NCI-H2171 treated with DMSO at 0.1 percent for 48 hours (cell line): ENCODE measurements at regions not wholly inside any gene's neighbourhood (a gene's known extent, or its start where the extent isn't known, plus 50 kb on each side); places are given as distances from the start of the nearest gene placed in this dataset.

Experiments used
- DNase-seq: peaks from one replicate; lab custom pipeline; 2025; lab: John Stamatoyannopoulos, UW

DNA sequence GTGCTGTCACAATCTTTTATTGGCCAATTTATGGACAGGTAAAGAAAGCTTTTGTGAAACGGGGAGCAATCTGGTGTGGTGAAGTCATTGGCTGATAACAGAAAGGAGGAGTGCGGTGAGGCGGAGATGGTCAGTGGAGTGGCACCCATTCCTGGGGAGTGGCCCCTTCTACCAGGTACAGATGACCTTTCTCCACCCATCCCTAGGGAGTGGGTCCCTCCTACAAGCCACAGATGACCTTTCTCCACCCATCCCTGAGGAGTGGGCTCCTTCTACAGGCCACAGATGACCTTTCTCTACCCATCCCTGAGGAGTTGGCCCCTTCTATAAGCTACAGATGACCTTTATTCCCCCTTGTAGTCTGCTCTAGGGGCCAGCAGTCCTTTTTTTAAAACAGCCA, 267.6 kb upstream of the IRX2 start:
- DNase-seq: no peak

DNA sequence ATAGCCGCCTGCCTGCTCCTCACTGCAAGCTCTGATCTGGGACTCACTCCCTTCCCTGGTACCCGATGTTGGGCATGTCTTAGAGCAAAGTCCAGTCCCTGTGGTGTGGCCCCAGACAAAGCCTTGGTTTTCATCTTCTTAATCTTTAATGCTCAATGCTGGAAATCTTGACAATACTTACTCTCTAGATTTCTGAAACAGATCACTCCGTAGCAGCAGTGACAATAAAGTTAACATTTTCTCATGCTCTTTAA, 260.2 kb upstream of the IRX2 start:
- no peak for DNase-seq

DNA sequence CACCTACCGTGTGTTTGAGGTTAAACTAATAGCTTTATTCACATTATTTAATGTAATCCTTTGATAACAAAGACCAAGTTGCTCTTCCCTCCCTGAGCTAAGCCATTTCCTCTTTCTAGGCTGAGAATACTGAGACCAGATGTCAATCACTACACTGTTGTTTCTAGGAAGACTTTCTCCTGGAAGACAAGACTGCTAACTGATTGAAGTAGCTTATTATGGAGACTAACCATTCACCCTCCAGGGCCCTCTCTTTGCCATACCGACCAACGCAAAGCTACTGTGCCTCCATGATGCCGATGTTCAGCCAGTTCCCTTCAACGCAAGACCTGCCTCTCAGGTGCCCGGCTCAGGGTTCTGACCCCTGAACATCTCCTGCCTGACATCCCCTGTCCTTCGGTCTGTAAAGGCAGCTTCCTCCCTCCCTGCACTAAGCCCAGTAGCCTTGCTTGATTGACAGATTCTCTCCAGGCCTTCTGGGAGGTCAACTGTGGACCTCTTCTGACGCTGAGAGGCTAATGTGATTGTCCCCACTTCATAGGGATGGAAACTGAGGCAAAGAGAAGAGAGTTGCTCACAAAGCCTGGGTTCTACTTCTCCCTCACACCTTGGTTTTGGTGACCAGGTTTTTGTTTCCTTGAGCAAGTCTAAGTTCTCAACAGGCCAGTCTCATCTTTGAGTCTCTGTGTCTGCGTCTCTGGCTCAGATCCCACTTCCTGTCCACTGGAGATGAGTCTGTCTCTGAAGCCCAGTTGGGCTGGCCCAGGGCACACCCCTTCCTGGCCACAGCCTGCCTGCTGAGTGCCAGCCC, 259.7 kb upstream of the IRX2 start:
- DNase-seq: no peak

DNA sequence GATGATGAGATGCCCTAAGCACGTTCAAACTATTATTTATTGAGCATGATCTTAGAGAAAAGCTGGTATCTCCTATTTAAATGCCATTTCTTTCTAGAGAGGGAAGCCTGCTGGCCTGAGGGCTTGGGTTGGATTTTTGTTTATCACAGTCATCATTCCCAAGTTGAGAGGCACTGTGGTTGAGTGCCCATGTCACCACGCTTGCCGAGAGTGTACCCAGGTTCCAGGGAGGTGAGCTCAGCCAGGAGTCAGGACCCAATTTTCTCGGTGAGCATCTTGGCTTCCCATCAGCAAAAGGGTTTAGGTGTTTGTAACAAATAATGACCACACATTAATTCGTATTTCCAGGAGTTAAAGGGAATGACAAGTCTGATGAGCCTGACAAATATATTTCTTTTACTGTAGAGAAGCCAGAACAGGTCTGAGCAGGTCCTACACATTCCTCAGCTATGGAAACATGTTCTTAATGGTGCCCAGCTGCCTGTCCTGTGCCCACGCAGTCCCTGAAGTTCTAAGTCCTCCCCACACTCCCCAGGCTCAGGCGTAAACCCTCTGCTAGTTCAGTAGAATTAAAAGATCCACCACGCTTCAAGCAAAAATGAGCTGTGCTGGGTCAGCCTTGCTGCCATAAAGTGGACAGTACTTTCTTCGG, 258.9 kb upstream of the IRX2 start:
- no peak for DNase-seq

DNA sequence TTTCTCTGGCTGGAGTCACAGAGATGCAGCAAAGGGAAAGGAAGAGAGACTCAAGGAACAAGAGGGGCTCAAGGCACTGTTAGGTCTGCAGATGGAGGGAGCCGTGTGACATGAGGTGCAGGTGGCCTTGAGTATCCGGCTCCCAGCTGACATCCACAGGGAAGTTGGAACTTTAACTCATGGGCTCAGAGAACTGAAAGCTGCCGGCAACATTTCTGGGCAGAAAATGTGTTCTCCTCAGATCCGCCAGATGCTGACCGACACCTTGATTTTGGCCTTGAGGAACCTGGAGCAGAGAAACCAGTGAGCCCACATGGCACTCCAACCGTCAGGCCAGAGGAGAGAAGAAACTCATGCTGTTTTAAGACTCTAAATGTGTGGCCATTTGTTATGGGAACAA, 258.1 kb upstream of the IRX2 start:
- DNase-seq: no peak

DNA sequence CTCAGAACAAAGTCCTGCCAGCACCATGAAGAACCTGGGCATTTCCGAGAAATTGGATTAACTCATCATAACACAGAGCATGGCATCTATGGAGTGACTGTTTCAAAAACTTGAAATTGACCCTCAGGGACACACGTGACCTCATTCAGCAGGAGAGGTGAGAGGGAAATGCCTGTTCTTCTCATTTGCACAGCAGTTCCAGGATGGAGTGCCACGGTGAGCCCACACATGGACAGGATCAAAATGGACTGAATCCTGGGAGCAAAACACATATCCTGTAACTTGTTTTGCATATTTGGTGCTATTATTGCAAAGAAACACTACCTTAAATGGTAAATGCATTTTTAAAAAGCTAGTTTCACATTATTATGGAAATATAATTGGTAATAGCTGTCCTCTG, 256.1 kb upstream of the IRX2 start:
- no peak for DNase-seq

DNA sequence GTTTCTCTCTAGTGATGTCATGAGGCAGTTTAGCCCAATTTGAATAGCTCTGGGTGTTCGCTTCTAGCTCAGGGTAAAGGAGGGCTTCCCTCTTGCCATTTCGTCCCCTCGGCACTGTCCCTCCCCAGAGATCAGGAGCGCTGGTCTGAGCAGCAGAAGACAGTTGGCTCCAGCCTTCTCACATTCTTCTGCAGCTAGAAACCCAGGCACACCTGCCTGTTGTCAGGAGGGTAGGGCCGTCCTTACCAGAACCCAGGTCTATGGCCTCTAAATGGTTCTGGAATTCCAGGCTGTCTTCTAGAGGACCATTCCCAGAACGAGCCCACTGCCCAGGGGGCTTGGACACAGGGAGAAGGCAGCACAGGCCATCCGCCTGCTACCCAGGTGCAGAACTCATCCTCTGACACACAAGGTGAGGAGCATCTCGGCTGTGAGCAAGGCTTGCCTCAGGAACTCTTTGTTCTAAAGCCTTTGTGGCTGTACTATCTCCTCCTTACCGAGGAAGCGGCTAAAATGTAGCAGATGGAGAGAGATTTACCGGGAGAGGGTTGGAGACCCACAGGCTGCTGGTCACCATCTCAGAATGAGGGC, 255.6 kb upstream of the IRX2 start:
- no peak for DNase-seq

DNA sequence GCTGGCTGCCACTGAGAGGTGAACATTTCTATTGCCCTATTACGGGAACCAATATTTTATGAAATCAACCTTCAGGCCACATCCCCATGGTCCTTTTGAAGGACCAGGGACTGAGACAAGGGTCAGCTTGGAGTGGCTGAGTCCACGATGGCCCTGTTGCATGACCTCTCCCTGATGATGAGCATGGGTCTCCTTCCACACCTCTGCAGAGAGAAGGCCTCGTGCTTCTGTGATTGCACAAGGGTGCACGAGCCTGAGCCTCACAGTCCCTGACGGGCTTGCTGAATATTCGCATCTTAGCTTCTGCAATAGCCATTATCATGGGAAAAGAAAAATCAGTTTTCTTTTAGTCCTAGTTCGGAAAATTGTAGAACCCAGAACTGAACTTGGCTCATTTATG, 255.0 kb upstream of the IRX2 start:
- DNase-seq: no peak

DNA sequence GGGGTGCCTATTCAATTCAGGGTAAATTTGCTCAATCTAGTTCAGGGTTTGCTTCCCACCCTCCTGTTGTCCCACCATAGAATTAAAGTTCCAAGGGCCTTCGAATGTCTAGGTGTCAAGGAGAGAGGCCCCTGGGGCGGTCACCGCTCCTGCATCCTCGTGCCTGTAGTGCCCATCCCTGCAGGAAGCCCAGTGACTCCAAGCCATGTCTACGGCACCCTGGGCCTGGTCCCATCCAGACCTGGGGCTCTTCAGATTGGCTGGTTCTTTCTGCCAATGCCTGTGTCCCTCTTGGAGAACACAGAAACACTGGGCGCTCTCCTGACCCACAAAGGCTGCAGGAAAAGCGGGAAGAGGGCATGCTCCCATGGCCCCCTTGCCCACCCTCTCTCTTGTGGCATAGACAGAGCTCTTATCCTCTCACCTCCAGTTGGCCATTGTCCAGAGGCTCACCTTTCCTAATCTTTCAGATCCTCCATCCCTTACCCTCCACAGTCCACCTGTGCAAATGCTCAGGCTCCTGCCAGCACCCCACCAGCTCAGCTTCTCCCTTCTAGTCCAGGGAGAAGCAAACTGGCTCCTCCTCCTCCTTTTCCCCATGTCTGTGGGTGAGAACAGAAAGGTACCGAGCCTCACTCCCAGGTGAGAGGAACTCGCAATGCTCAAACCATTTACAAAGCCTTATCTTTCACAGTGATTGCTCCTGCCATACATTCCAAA, 253.0 kb upstream of the IRX2 start:
- DNase-seq: no peak

DNA sequence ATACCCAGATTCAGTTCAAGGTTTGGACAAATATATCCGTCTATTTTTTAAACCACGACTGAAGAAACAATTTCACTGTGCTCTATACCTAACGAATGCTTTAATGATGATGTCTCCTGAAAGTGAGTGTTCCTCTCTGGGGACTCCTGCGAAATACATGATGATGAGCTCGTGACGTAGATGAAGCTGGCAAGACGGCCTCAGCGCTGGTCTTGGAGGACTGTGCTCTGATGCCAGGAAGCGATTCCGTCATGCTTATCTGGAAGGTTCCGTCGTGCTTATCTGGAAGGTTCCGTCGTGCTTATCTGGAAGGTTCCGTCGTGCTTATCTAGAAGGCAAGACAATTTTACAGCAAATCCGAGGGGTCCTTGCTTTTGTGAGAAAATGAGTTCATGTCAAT, 250.8 kb upstream of the IRX2 start:
- DNase-seq: no peak

DNA sequence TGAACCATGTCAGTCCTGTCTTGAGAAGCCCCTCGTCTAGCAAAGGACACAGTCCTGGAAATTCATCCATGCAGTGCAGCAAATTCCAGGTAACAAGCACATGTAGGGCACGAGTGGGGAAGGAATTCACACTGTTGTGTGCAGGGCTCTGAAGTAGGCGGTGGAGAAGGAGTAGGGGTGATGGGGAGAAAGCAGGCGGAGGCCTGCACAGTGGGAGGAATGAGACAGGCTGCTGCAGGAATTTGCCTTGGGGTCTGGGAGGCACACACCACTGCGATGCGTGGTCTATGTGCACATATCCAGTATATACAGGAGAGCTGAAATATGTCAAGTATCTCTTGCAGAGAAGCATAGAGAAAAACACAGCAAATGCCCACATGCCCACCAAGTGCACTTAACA, 249.2 kb upstream of the IRX2 start:
- DNase-seq: no peak

DNA sequence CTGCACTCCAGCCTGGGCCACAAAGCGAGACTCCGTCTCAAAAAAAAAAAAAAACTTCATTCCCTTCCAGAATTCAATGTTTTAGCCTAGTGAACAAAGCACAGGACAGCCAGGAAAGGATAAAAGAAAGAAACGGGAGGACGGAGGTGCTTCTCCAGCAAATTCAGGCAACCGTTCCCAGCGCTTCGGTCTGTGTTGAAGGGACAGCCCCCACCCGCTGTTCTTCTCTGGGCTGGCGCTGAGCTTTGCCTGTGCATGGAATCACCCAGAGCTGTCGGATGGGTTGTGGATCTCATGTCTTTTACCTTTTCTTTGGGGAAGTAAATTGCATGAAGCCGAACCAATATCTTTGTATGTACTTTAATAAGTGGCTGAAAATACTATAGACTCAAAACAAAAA, 248.4 kb upstream of the IRX2 start:
- no peak for DNase-seq

DNA sequence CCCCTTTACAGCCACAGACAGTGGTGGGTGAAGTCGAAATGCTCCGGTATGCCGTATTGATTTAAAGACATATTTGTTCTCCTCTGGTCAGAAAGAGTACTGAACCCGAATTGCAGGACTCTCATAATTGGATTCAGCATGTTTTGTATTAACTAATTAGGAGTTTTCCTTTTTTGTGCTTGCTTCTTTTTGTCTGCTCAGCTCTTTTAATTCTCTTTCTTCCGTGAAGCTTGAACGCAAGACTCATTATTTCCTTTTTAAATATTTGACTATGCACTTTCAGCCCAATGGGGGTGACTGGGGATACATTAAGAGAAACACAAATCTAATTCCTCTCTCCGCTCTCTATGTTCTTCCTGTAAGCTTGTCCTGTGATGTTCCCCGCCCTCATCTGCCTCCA, 246.6 kb upstream of the IRX2 start:
- DNase-seq: peak; percentile 22

DNA sequence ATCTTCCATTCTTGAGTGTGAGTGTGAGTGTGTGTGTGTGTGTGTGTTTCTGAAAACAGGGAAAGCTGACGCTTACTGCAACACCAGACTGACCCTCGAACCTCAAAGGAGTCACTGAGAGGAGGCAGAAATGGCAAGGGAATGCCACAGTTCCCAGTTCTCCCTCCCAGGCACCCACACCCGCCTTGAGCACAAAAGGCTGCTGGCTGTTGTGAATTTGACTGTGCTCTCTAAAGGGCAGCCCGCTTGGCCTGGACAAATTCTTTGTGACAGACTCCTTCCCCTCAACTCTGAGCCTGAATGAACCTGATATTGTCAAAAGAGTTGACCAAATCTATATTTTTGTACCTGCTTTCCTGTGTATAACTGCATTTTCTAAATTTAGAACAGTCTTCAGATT, 245.7 kb upstream of the IRX2 start:
- no peak for DNase-seq

DNA sequence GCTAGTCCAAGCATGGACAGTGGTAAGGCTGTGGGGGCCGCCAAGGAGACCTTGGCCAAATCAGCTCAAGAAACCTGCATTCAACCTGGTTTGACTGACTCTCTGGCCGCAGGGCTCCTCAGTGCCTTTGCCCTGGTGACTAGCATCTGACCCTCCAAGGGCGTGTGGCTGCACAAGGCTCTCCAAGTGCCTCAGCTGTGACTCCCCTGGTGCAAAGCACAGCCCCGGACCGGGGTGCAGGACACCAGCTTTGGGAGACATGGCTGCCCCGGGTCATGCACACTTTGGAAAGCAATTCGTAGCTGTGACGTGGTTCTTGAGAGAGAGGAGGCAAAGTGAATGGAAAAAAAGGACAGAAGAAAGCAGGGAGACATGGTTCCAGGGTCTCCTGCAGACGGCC, 245.2 kb upstream of the IRX2 start:
- DNase-seq: no peak

DNA sequence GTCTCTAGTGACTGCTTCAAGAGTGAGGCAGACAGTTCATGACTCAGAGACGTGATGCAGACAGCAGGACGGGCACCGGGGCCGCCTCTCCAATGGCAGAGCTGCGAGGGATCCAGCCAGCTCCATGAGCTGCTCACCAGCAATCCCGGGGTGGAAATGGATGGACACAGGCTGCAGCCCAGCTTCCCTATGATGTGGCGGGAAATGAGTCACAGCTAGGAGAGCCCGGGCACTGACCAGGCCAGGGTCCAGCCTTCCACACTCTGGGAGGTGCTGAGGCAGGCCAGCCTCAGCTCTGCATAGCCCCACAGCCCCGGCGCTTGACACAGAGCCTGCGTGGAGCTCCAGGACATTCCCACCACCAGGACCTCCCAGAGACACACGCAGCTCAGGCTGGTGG, 244.8 kb upstream of the IRX2 start:
- no peak for DNase-seq

DNA sequence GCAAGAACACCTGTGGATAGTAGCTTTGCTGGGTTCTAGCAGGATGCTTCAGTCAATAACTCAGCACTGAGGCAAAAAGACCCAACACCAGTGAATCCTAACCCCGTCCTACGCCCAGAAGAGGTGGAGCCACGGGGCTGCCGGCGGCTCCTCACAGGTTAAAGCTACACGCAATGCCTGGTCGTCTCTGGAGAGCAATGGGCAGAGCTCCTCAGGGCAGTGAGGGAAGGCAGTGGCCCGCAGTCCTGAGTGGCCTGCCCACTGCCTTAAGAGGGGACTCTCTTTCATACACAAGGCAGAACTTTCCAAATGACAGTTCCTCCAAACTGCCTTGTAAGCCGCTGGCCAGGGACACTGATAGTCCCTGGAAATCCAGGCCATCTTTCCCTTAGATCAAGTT, 244.2 kb upstream of the IRX2 start:
- DNase-seq: no peak

DNA sequence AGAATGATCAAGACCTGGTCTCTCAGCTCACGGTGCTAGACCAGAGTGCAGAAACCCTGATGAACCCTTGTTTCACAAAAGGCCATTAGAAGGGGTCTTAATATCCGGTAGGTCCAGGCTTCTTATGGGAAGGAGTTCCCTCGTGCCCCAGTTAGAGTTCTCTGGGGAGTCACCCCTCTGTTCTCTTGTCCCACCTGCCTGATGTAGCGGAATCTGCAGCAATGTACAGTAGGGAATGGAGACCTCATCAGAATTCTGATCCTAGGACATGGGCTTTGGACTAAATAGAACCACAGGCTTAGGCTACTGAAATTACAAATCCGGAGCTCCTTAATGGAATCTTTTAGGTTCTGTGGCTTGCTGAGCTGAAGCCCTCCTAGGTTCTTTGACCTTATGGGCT, 243.6 kb upstream of the IRX2 start:
- DNase-seq: no peak

DNA sequence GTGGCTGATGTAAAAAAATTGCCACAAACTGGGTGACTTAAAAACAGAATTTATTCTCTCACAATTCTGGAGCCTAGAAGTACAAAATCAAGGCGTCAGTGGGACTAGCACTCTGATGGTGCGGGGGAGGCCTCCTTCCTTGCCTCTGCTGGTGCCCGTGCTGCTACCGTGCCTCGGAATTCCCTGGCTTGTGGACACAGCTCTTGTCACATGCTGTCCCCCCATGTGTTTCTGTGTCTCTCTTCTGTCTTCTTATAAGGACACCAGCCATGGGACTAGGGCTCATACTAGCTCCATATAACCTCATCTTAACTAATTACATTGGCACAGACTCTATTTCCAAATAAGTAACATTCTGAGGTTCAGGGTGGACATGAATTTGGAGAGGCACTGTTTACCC, 242.3 kb upstream of the IRX2 start:
- DNase-seq: no peak

DNA sequence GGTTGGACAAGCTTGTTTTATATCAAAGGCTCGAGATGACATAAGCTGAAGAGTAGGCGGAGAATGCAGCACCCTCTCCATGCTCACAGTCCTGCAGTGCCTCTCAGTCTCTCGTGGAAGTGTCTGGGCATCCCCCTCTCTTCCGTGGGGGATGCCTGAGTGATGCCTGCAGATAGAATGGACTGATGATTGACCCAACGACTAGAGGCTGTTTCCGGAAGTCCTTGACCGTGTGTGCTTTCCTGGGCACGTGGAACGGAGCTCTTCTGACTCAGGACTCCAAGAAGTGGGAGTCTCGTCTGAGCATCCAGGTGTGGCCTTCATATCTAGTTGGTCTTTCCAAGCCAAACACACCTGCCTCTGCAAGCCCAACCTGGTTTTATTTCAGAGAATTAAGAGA, 241.8 kb upstream of the IRX2 start:
- no peak for DNase-seq

DNA sequence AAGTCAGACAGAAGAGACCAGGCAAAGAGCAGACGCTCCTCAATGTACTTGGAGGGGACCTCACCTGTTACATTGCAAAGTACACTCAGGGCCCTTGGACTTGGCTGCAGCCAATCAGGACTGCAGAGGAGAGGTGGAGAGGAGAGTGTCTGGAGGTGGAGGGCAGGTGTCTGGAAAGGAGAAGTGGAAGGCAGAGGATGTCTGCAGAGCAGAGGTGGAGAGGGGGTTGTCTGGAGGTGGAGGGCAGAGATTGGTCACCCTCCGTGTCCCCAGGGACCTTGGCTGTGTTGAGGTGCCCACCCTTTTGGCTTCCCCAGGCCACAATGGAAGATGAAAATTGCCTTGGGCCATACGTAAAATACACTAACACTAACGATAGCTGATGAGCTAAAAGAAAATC, 241.3 kb upstream of the IRX2 start:
- DNase-seq: no peak

DNA sequence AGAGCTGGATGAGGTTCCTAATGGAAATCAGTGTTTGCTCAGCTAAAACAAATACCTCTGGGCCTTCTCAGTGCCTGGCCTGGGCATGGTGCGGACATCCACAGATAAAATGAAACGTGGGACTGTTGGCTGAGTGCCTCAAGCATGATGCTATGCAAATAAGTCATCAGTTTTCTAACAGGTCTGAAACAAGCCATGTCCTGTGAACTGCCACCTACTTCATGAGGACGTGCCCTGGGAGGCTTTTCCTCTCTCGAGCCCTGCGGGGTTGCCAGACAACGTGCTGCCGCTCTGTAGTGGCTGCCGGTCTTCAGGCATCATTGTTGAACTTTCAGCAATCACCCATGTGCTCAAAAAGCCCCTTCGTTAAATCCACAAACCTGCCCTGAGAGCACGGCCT, 240.4 kb upstream of the IRX2 start:
- no peak for DNase-seq

DNA sequence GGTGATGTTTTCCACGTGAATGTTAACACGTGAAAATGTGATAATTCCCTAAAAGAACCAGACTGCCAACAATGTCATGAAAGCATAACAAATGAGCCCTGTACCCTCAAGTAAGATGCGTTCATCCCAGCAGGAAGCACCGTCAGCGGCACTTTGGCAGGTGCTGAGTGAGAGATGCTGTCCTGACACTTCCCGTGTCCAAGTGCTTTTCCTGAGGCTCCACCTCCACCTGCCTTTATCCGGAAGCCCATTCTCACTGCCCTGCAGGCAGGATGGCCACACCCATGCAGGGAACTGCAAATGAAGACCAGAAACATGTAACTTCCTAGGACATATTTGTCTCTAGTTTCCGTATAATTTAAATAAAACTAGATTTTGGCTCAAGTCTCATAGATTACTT, 238.0 kb upstream of the IRX2 start:
- no peak for DNase-seq
